Thyroid gland (tissue), 4 donors: ENCODE measurements at regions not wholly inside any gene's neighbourhood (a gene's known extent, or its start where the extent isn't known, plus 50 kb on each side); places are given as distances from the start of the nearest gene placed in this dataset.

ENCODE experiments used
- POLR2A ChIP-seq, 2 donors: fragments of 450-650 bp; IDR thresholded peaks; one replicate each; pipeline ENCODE4 v1.6.1; 2017; ENCODE audit warnings: antibody characterized with exemption in 2 of 2, mild to moderate bottlenecking in 2 of 2, moderate library complexity in 1 of 2
- TF ChIP-seq, protein P1 (sequence below), 6 experiments: fragments of 200-600 bp in 3 of 6; fragments of 450-650 bp in 3 of 6; sonication (generic) in 3 of 6; IDR thresholded peaks; one replicate each; pipeline ENCODE4 v1.5.1; 2016 to 2019; ENCODE audit warnings: antibody characterized with exemption in 6 of 6, mild to moderate bottlenecking in 2 of 6, inconsistent platforms in 1 of 6, moderate library complexity in 1 of 6

DNA sequence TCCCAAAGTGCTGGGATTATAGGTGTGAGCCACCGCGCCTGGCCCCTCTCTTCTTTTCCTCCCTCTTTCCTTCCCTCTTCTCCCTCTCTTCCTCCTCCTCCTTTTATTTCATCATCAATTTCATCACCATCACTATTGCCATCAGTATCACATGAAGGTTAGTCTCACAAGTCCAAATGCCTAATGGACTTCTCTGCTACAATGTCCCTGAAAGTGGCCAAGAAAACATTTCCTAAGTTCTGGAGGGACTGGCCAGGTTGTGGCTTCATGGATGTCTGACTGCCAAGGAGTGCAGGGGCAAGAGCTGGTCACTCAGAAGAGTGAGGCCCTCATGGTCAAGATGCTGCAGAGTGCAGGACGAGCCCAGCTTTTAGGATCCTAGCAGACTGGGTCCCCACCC lies 97.6 kb downstream of the SYNE3 start:
- TF ChIP-seq, protein P1, sequence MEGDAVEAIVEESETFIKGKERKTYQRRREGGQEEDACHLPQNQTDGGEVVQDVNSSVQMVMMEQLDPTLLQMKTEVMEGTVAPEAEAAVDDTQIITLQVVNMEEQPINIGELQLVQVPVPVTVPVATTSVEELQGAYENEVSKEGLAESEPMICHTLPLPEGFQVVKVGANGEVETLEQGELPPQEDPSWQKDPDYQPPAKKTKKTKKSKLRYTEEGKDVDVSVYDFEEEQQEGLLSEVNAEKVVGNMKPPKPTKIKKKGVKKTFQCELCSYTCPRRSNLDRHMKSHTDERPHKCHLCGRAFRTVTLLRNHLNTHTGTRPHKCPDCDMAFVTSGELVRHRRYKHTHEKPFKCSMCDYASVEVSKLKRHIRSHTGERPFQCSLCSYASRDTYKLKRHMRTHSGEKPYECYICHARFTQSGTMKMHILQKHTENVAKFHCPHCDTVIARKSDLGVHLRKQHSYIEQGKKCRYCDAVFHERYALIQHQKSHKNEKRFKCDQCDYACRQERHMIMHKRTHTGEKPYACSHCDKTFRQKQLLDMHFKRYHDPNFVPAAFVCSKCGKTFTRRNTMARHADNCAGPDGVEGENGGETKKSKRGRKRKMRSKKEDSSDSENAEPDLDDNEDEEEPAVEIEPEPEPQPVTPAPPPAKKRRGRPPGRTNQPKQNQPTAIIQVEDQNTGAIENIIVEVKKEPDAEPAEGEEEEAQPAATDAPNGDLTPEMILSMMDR (IDR thresholded peaks at IDR 0.05) = no peak
- TF ChIP-seq POLR2A (IDR thresholded peaks at IDR 0.05) = no peak
